Esophagus muscularis mucosa (tissue), 4 donors: ENCODE measurements at regions not wholly inside any gene's neighbourhood (a gene's known extent, or its start where the extent isn't known, plus 50 kb on each side); places are given as distances from the start of the nearest gene placed in this dataset.

Source experiments
- CTCF ChIP-seq, 3 experiments: fragments of 200-600 bp in 2 of 3; fragments of 450-650 bp in 1 of 3; sonication (generic) in 2 of 3; IDR thresholded peaks; one replicate each; pipeline ENCODE4 v1.5.1; 2017 to 2019; ENCODE audit warnings: antibody characterized with exemption in 3 of 3, mild to moderate bottlenecking in 2 of 3, moderate library complexity in 1 of 3
- EP300 ChIP-seq: sonication (generic); formaldehyde crosslinking; IDR thresholded peaks from one replicate; pipeline ENCODE4 v1.6.1; 2017; ENCODE audit warnings: antibody characterized with exemption
- POLR2A ChIP-seq: fragments of 450-650 bp; IDR thresholded peaks from one replicate; pipeline ENCODE4 v1.6.1; 2017; ENCODE audit warnings: antibody characterized with exemption, moderate library complexity, mild to moderate bottlenecking, low read depth
- POLR2AphosphoS5 ChIP-seq, 2 donors: sonication (generic); formaldehyde crosslinking; IDR thresholded peaks; one replicate each; pipeline ENCODE4 v1.6.1; 2017; ENCODE audit warnings: antibody characterized with exemption in 2 of 2

GRCh38 chr5:9784231-9784630 lies 154.1 kb upstream of the TAS2R1 start:
- TF ChIP-seq CTCF (IDR thresholded peaks at IDR 0.05) = no peak
- TF ChIP-seq POLR2A = no peak
- no peak for TF ChIP-seq POLR2AphosphoS5 (IDR thresholded peaks at IDR 0.05)
- no peak for TF ChIP-seq EP300
